Common myeloid progenitor, CD34-positive (primary cell): ENCODE measurements at regions not wholly inside any gene's neighbourhood (a gene's known extent, or its start where the extent isn't known, plus 50 kb on each side); places are given as distances from the start of the nearest gene placed in this dataset.

Experiments
- CTCF ChIA-PET: fragments of 350-600 bp; sonication (Branson Sonifier 250); formaldehyde crosslinking; loops from one replicate; lab custom pipeline; 2021; ENCODE audit warnings: antibody characterized with exemption; lab: Charles Lee
- POLR2A ChIA-PET: fragments of 350-600 bp; sonication (Branson Sonifier 250); formaldehyde crosslinking; loops from one replicate; lab custom pipeline; 2021; ENCODE audit warnings: antibody characterized with exemption; lab: Charles Lee
- DNase-seq, 3 donors: peaks; one replicate each; pipeline versions ENCODE4 v3.0.0 to v3.0.0-alpha.2; 2013
- H3K27ac ChIP-seq, 2 experiments: 1 replicate in 1 of 2; 2 replicates in 1 of 2; pipeline ENCODE4 v1.7.0; 2013; ENCODE audit warnings: inconsistent platforms in 2 of 2, low read length in 2 of 2, mild to moderate bottlenecking in 2 of 2, low read depth in 1 of 2, moderate library complexity in 1 of 2; ENCODE audit not compliant: severe bottlenecking in 2 of 2, insufficient read depth in 1 of 2, poor library complexity in 1 of 2
- H3K27me3 ChIP-seq, 5 experiments: replicated peaks in 2 of 5; 1 replicate in 3 of 5; 2 replicates in 2 of 5; pipeline versions ENCODE4 v1.6.1 to v1.7.0; 2013; ENCODE audit warnings: low read length in 4 of 5, mild to moderate bottlenecking in 2 of 5, moderate library complexity in 2 of 5, inconsistent platforms in 1 of 5; ENCODE audit not compliant: insufficient read depth in 5 of 5, control insufficient read depth in 4 of 5
- H3K36me3 ChIP-seq, 4 experiments: 1 replicate in 2 of 4; 2 replicates in 2 of 4; pipeline versions ENCODE4 v1.6.1 to v1.7.0; 2013; ENCODE audit warnings: low read length in 3 of 4, control low read depth in 1 of 4, mild to moderate bottlenecking in 1 of 4; ENCODE audit not compliant: control insufficient read depth in 4 of 4, insufficient read depth in 4 of 4
- H3K4me1 ChIP-seq, 4 experiments: 1 replicate in 3 of 4; 2 replicates in 1 of 4; pipeline versions ENCODE4 v1.6.1 to v1.7.1; 2013; ENCODE audit warnings: low read length in 3 of 4, mild to moderate bottlenecking in 3 of 4, control low read depth in 1 of 4, inconsistent platforms in 1 of 4, moderate library complexity in 1 of 4; ENCODE audit not compliant: control insufficient read depth in 4 of 4, insufficient read depth in 4 of 4; ENCODE audit errors: control extremely low read depth in 1 of 4
- H3K4me3 ChIP-seq, 7 experiments: 1 replicate in 4 of 7; 2 replicates in 3 of 7; pipeline versions ENCODE4 v1.5.1 to v1.7.0; 2013; ENCODE audit warnings: mild to moderate bottlenecking in 7 of 7, low read length in 6 of 7, moderate library complexity in 6 of 7, inconsistent platforms in 2 of 7, low read depth in 2 of 7, control low read depth in 1 of 7; ENCODE audit not compliant: insufficient read depth in 4 of 7, control insufficient read depth in 1 of 7; ENCODE audit errors: extremely low read depth in 1 of 7
- H3K9me3 ChIP-seq, 5 experiments: 1 replicate in 4 of 5; 2 replicates in 1 of 5; pipeline versions ENCODE4 v1.6.1 to v1.7.1; 2013; ENCODE audit warnings: low read length in 4 of 5, mild to moderate bottlenecking in 2 of 5, inconsistent platforms in 1 of 5, low read depth in 1 of 5, moderate library complexity in 1 of 5; ENCODE audit not compliant: control insufficient read depth in 4 of 5, insufficient read depth in 2 of 5; ENCODE audit errors: control extremely low read depth in 1 of 5
- WGBS: methylation state at CpG from one replicate; pipeline ENCODE4 v1.1.5; 2013; ENCODE audit not compliant: insufficient coverage; 5-methylcytosine and 5-hydroxymethylcytosine counted together

- no peak overlapping the region for H3K27ac ChIP-seq
- H3K36me3 ChIP-seq, result no peaks in the 10 kb centered on the region
- no peaks in the 10 kb centered on the region for H3K27me3 ChIP-seq
- H3K9me3 ChIP-seq, result no peaks in the 10 kb centered on the region
- WGBS, result no CpG with 5 or more reads among the region's 2 CpGs
- no peaks in the 10 kb centered on the region for H3K4me1 ChIP-seq
- H3K4me3 ChIP-seq, result no peak overlapping the region
- CTCF ChIA-PET, result interaction anchor here (1.4 to 2.8 kb wide), 3 partner anchors 8 to 203 kb away, joined by 3 to 8 read pairs (median 5); no protein-coding TSS in a partner anchor
- POLR2A ChIA-PET, result interaction anchor here (0.7 kb wide), 1 partner anchor 21 kb away, joined by 3 read pairs; no protein-coding TSS in a partner anchor
- no peak for DNase-seq
These were observed 77.4 kb upstream of the ANXA1 start for GRCh38 chr9:73074176-73074708.

- Histone ChIP-seq H3K9me3 (no peaks in the 10 kb centered on the region), H3K4me1 (no peaks in the 10 kb centered on the region), H3K27me3 (no peaks in the 10 kb centered on the region), H3K36me3 (no peaks in the 10 kb centered on the region), H3K27ac (no peak overlapping the region), H3K4me3 (no peak overlapping the region)
- DNase-seq, result no peak
- ChIA-PET POLR2A (interaction anchor here (0.7 kb wide), 1 partner anchor 22 kb away, joined by 3 read pairs; no protein-coding TSS in a partner anchor), CTCF (interaction anchor here (1.3 to 2.8 kb wide), 5 partner anchors 9 to 216 kb away, joined by 3 to 8 read pairs (median 5); no protein-coding TSS in a partner anchor)
- WGBS, result 95% methylated on average over 5 of the region's 5 CpGs
These were observed 78.1 kb upstream of the ANXA1 start for GRCh38 chr9:73073337-73074175.

GRCh38 chr9:73067074-73067473 is 84.6 kb upstream of the ANXA1 start:
- Histone ChIP-seq H3K27ac (no peak overlapping the region), H3K4me3 (no peak overlapping the region), H3K36me3 (no peaks in the 10 kb centered on the region), H3K4me1 (no peaks in the 10 kb centered on the region), H3K9me3 (no peaks in the 10 kb centered on the region), H3K27me3 (no peaks in the 10 kb centered on the region)
- ChIA-PET POLR2A (no interaction called here), CTCF (interaction anchor here (0.6 to 3.1 kb wide), 5 partner anchors 11 to 203 kb away, joined by 3 to 12 read pairs (median 8); no protein-coding TSS in a partner anchor)
- no CpG with 5 or more reads among the region's 2 CpGs for WGBS
- peak in 1 of 3 donors; percentile 9 for DNase-seq

GRCh38 chr9:73065439-73065838 is 86.2 kb upstream of the ANXA1 start:
- POLR2A ChIA-PET, result no interaction called here
- 96% methylated on average over 6 of the region's 6 CpGs for WGBS
- no peak for DNase-seq
- Histone ChIP-seq H3K27me3 (no peaks in the 10 kb centered on the region), H3K27ac (no peak overlapping the region), H3K4me1 (no peaks in the 10 kb centered on the region), H3K36me3 (no peaks in the 10 kb centered on the region), H3K9me3 (no peaks in the 10 kb centered on the region), H3K4me3 (no peak overlapping the region)
- CTCF ChIA-PET, result interaction anchor here (1.1 to 3.1 kb wide), 2 partner anchors 116 to 193 kb away, joined by 3 to 12 read pairs; no protein-coding TSS in a partner anchor

- Histone ChIP-seq H3K36me3 (no peaks in the 10 kb centered on the region), H3K27me3 (no peaks in the 10 kb centered on the region), H3K4me1 (no peaks in the 10 kb centered on the region), H3K4me3 (no peak overlapping the region), H3K9me3 (no peaks in the 10 kb centered on the region), H3K27ac (no peak overlapping the region)
- WGBS, result 90% methylated on average over 1 of the region's 3 CpGs
- no peak for DNase-seq
- POLR2A ChIA-PET, result no interaction called here
- CTCF ChIA-PET, result no interaction called here
These were observed 87.3 kb upstream of the ANXA1 start for GRCh38 chr9:73064315-73064714.

- ChIA-PET POLR2A (no interaction called here), CTCF (interaction anchor here (0.7 to 1.6 kb wide), 5 partner anchors 13 to 195 kb away, joined by 3 to 5 read pairs (median 3); no protein-coding TSS in a partner anchor)
- DNase-seq, result no peak
- H3K36me3 ChIP-seq, result no peaks in the 10 kb centered on the region
- H3K4me3 ChIP-seq, result no peak overlapping the region
- WGBS, result 100% methylated on average over 3 of the region's 3 CpGs
- H3K9me3 ChIP-seq, result no peaks in the 10 kb centered on the region
- H3K27me3 ChIP-seq, result no peaks in the 10 kb centered on the region
- no peaks in the 10 kb centered on the region for H3K4me1 ChIP-seq
- H3K27ac ChIP-seq, result no peak overlapping the region
These were observed 90.5 kb upstream of the ANXA1 start for GRCh38 chr9:73061146-73061545.

- POLR2A ChIA-PET, result no interaction called here
- CTCF ChIA-PET, result no interaction called here
- no peaks in the 10 kb centered on the region for H3K27me3 ChIP-seq
- no peaks in the 10 kb centered on the region for H3K9me3 ChIP-seq
- H3K4me3 ChIP-seq, result no peak overlapping the region
- no peak overlapping the region for H3K27ac ChIP-seq
- no peak for DNase-seq
- WGBS, result 75% methylated on average over 2 of the region's 2 CpGs
- no peaks in the 10 kb centered on the region for H3K36me3 ChIP-seq
- H3K4me1 ChIP-seq, result peaks cover 0 to under 1% (median 0%) of the 10 kb centered on the region in 4 experiments
These were observed 92.4 kb upstream of the ANXA1 start for GRCh38 chr9:73059247-73059646.
